B cell (primary cell): ENCODE measurements at regions not wholly inside any gene's neighbourhood (a gene's known extent, or its start where the extent isn't known, plus 50 kb on each side); places are given as distances from the start of the nearest gene placed in this dataset.

Experiments
- ATAC-seq: fragments of 200-7000 bp; cut with Tn5 transposase; one replicate; pipeline ENCODE4 v1.10.0; 2021; ENCODE audit warnings: low read depth, mild to moderate bottlenecking, moderate number of reproducible peaks, moderate library complexity
- CTCF ChIA-PET: fragments of 350-600 bp; sonication (Branson Sonifier 250); formaldehyde crosslinking; loops from one replicate; lab custom pipeline; 2021; ENCODE audit warnings: antibody characterized with exemption, inconsistent platforms; lab: Charles Lee
- POLR2A ChIA-PET: fragments of 350-600 bp; sonication (Branson Sonifier 250); formaldehyde crosslinking; loops from one replicate; lab custom pipeline; 2021; ENCODE audit warnings: antibody characterized with exemption; lab: Charles Lee
- DNase-seq: peaks from one replicate; pipeline ENCODE4 v3.0.0; 2013
- H2AFZ ChIP-seq: 2 replicates; pipeline ENCODE4 v1.6.1; 2012; ENCODE audit warnings: mild to moderate bottlenecking, low read depth, low read length; ENCODE audit not compliant: insufficient read depth, poor library complexity, severe bottlenecking
- H3K27ac ChIP-seq, 2 donors: 1 replicate in 1 of 2; 2 replicates in 1 of 2; pipeline ENCODE4 v1.5.1; 2012 to 2013; ENCODE audit warnings: low read length in 2 of 2, mild to moderate bottlenecking in 2 of 2, moderate library complexity in 1 of 2
- H3K27me3 ChIP-seq, 4 experiments: fragments of 200-600 bp in 1 of 4; sonication (generic) in 1 of 4; replicated peaks in 1 of 4; 1 replicate in 2 of 4; 2 replicates in 2 of 4; pipeline versions ENCODE4 v1.6.1 to v1.7.0; 2013 to 2016; ENCODE audit warnings: low read length in 3 of 4, mild to moderate bottlenecking in 2 of 4, mixed read lengths in 1 of 4, moderate library complexity in 1 of 4; ENCODE audit not compliant: insufficient read depth in 4 of 4, control insufficient read depth in 3 of 4; ENCODE audit errors: control extremely low read depth in 1 of 4
- H3K36me3 ChIP-seq, 2 experiments: replicated peaks in 1 of 2; 1 replicate in 1 of 2; 2 replicates in 1 of 2; pipeline versions ENCODE4 v1.6.1 to v1.7.1; 2013; ENCODE audit warnings: low read length in 1 of 2; ENCODE audit not compliant: insufficient read depth in 2 of 2, control insufficient read depth in 1 of 2; ENCODE audit errors: control extremely low read depth in 1 of 2, extremely low read depth in 1 of 2
- H3K4me1 ChIP-seq, 2 donors: fragments of 200-600 bp in 1 of 2; sonication (generic) in 1 of 2; 1 replicate in 1 of 2; 2 replicates in 1 of 2; pipeline versions ENCODE4 v1.5.1 to v1.6.1; 2013 to 2017; ENCODE audit warnings: low read length in 2 of 2; ENCODE audit not compliant: control insufficient read depth in 2 of 2, insufficient read depth in 2 of 2
- H3K4me2 ChIP-seq: replicated peaks from 2 replicates; pipeline ENCODE3; 2012; ENCODE audit warnings: mild to moderate bottlenecking, low read depth, low read length; ENCODE audit not compliant: poor library complexity, severe bottlenecking
- H3K4me3 ChIP-seq, 5 experiments: fragments of 200-600 bp in 1 of 5; sonication (generic) in 1 of 5; 1 replicate in 3 of 5; 2 replicates in 2 of 5; pipeline versions ENCODE4 v1.5.1 to v1.7.0; 2011 to 2016; ENCODE audit warnings: low read length in 4 of 5, mild to moderate bottlenecking in 4 of 5, low read depth in 2 of 5, control low read depth in 1 of 5, moderate library complexity in 1 of 5; ENCODE audit not compliant: insufficient read depth in 1 of 5; ENCODE audit errors: control extremely low read depth in 1 of 5, extremely low read depth in 1 of 5
- H3K79me2 ChIP-seq: fragments of 200-600 bp; sonication (generic); one replicate; pipeline ENCODE4 v1.6.0; 2016; ENCODE audit warnings: low read length; ENCODE audit not compliant: control insufficient read depth, insufficient read depth
- H3K9ac ChIP-seq: fragments of 200-600 bp; sonication (generic); 2 replicates; pipeline ENCODE4 v1.6.1; 2017; ENCODE audit warnings: mild to moderate bottlenecking, low read length, moderate library complexity
- H3K9me3 ChIP-seq, 3 donors: one replicate each; pipeline versions ENCODE4 v1.6.1 to v1.7.1; 2013; ENCODE audit warnings: low read length in 2 of 3; ENCODE audit not compliant: control insufficient read depth in 2 of 3, insufficient read depth in 1 of 3; ENCODE audit errors: control extremely low read depth in 1 of 3
- H4K20me1 ChIP-seq: 2 replicates; pipeline ENCODE4 v1.6.0; 2012; ENCODE audit warnings: mild to moderate bottlenecking, low read length; ENCODE audit not compliant: insufficient read depth, control insufficient read depth, poor library complexity, severe bottlenecking
- H3K27ac Mint-ChIP-seq: one replicate; pipeline ENCODE4 v1.8.0; 2021; ENCODE audit warnings: mixed read lengths
- H3K27me3 Mint-ChIP-seq: one replicate; pipeline ENCODE4 v1.8.0; 2021; ENCODE audit warnings: mixed read lengths
- H3K4me1 Mint-ChIP-seq: one replicate; pipeline ENCODE4 v1.8.0; 2021; ENCODE audit warnings: mixed read lengths
- H3K4me3 Mint-ChIP-seq: one replicate; pipeline ENCODE4 v1.8.0; 2021; ENCODE audit warnings: mixed read lengths
- H3K9me3 Mint-ChIP-seq: one replicate; pipeline ENCODE4 v1.8.0; 2022; ENCODE audit warnings: mixed read lengths; ENCODE audit not compliant: insufficient read depth
- EZH2 ChIP-seq: IDR thresholded peaks from 2 replicates; pipeline ENCODE4 v1.6.1; 2012; ENCODE audit warnings: borderline replicate concordance, low read depth, mild to moderate bottlenecking, moderate library complexity, low read length; ENCODE audit not compliant: insufficient read depth, poor library complexity, severe bottlenecking
- WGBS: methylation state at CpG from one replicate; pipeline ENCODE4 v1.1.5; 2013; ENCODE audit warnings: missing lambda C conversion rate; ENCODE audit not compliant: insufficient coverage; 5-methylcytosine and 5-hydroxymethylcytosine counted together
- intact Hi-C: fragments of 100-400 bp; cut with micrococcal nuclease; formaldehyde crosslinking; loops from one replicate; pipeline ENCODE4 v1.10.0; 2022
- TF ChIP-seq, protein P1 (sequence below): fragments of 200-600 bp; IDR thresholded peaks from one replicate; pipeline ENCODE4 v1.8.0; 2022; ENCODE audit warnings: antibody characterized with exemption, mild to moderate bottlenecking

DNA sequence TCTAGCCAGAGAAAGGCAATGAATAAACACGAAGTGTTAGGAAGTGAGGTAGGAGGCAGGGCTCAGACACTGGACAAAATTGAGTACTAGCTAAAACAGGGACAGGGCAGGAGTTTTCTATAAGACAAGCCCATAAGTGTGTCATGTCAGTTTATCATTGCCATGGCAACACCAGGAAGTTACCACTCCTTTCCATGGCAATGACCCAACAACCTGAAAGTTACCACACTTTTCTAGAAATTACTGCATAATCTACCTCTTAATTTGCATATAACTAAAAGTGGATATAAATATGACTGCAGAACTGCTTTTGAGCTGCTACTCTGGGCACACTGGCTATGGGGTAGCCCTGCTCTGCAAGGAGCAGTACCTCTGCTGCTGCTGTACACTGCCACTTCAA lies 442.5 kb upstream of the COX7C start:
- H3K4me2 ChIP-seq: no peak overlapping the region
- no peaks in the 10 kb centered on the region for H3K27me3 ChIP-seq
- H3K9me3 ChIP-seq: no peaks in the 10 kb centered on the region
- Mint-ChIP-seq H3K27me3 (no peaks in the 10 kb centered on the region), H3K4me1 (no peaks in the 10 kb centered on the region), H3K9me3 (peaks cover 2% of the 10 kb centered on the region), H3K27ac (no peak overlapping the region), H3K4me3 (no peak overlapping the region)
- no peaks in the 10 kb centered on the region for H3K36me3 ChIP-seq
- no peak overlapping the region for H3K27ac ChIP-seq
- H3K9ac ChIP-seq: no peak overlapping the region
- whole genome bisulfite sequencing: no CpG with 5 or more reads among the region's 1 CpG
- ATAC-seq (no peak), DNase-seq (no peak)
- no peaks in the 10 kb centered on the region for H3K79me2 ChIP-seq
- no peak overlapping the region for H2AFZ ChIP-seq
- no peaks in the 10 kb centered on the region for H3K4me1 ChIP-seq
- ChIA-PET POLR2A (no interaction called here), CTCF (no interaction called here)
- intact Hi-C loops: no loop called here
- TF ChIP-seq, protein P1, sequence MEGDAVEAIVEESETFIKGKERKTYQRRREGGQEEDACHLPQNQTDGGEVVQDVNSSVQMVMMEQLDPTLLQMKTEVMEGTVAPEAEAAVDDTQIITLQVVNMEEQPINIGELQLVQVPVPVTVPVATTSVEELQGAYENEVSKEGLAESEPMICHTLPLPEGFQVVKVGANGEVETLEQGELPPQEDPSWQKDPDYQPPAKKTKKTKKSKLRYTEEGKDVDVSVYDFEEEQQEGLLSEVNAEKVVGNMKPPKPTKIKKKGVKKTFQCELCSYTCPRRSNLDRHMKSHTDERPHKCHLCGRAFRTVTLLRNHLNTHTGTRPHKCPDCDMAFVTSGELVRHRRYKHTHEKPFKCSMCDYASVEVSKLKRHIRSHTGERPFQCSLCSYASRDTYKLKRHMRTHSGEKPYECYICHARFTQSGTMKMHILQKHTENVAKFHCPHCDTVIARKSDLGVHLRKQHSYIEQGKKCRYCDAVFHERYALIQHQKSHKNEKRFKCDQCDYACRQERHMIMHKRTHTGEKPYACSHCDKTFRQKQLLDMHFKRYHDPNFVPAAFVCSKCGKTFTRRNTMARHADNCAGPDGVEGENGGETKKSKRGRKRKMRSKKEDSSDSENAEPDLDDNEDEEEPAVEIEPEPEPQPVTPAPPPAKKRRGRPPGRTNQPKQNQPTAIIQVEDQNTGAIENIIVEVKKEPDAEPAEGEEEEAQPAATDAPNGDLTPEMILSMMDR: no peak
- no peak for TF ChIP-seq EZH2
- H3K4me3 ChIP-seq: no peak overlapping the region
- no peaks in the 10 kb centered on the region for H4K20me1 ChIP-seq

DNA sequence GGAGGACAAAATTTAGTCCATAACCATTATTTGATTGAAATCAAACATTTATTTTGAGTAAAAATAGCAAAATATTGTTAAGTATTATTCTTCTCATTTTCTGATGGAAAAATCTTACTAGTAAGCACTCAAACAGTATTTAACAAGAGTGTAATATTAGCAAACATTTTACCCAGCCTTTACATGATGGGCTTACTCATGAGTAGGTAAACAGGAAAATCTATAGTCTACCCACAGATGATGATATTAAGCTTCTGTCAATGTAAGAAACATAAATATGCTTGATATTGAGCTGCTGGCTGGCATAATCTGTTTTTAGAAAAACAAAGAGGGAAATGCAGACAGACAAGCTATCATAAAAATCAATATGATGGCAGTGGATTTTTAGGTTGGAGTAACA lies 418.5 kb upstream of the COX7C start:
- Histone ChIP-seq H4K20me1 (no peaks in the 10 kb centered on the region), H3K9me3 (no peaks in the 10 kb centered on the region), H3K4me1 (no peaks in the 10 kb centered on the region), H3K27me3 (no peaks in the 10 kb centered on the region), H3K79me2 (no peaks in the 10 kb centered on the region), H3K9ac (no peak overlapping the region), H3K36me3 (no peaks in the 10 kb centered on the region), H3K4me3 (no peak overlapping the region), H2AFZ (no peak overlapping the region), H3K4me2 (no peak overlapping the region), H3K27ac (no peak overlapping the region)
- Mint-ChIP-seq H3K27ac (no peak overlapping the region), H3K4me3 (no peak overlapping the region), H3K4me1 (no peaks in the 10 kb centered on the region), H3K27me3 (no peaks in the 10 kb centered on the region), H3K9me3 (peaks cover 2% of the 10 kb centered on the region)
- DNase-seq: no peak
- ChIA-PET CTCF (no interaction called here), POLR2A (no interaction called here)
- TF ChIP-seq EZH2: no peak
- TF ChIP-seq, protein P1: no peak
- ATAC-seq: no peak
- intact Hi-C loops: no loop called here
